HepG2 (cell line): ENCODE measurements at regions not wholly inside any gene's neighbourhood (a gene's known extent, or its start where the extent isn't known, plus 50 kb on each side); places are given as distances from the start of the nearest gene placed in this dataset.
A peak's percentile ranks its signal among the peaks of the same experiment; 100 is the strongest.

ENCODE experiments used
- ATAC-seq: fragments of 200-7000 bp; cut with Tn5 transposase; 3 replicates; pipeline ENCODE4 v1.9.1; 2020; ENCODE audit warnings: mild to moderate bottlenecking, moderate library complexity
- BruUV-seq: library from RNA; stranded (reverse); fragments of 400-500 nt; replicated peaks from 2 replicates; lab custom pipeline; 2021; lab: Mats Ljungman, UMichigan
- CTCF ChIA-PET: fragments of 300-600 bp; formaldehyde crosslinking; extraction: SDS; loops from one replicate; lab custom pipeline; 2021; ENCODE audit warnings: low total read pairs, inconsistent platforms, low intra/inter-chr PET ratio; lab: Yijun Ruan, JAX
- POLR2A ChIA-PET: fragments of 350-600 bp; sonication (Branson Sonifier 250); formaldehyde crosslinking; loops from one replicate; lab custom pipeline; 2020; ENCODE audit warnings: antibody characterized with exemption, inconsistent platforms; lab: Yijun Ruan, JAX
- DNase-seq: peaks from one replicate; pipeline ENCODE4 v3.0.0-alpha.2; 2015; ENCODE audit warnings: low spot score
- FAIRE-seq: peaks from 3 replicates; lab custom pipeline; 2011; peaks lifted over from hg19 to GRCh38; lab: Jason Lieb, UNC
- H2AFZ ChIP-seq: one replicate; pipeline ENCODE4 v1.6.1; 2011; ENCODE audit warnings: low read length, inconsistent platforms
- H3K27ac ChIP-seq: fragments of 300-600 bp; 3 replicates; pipeline ENCODE4 v1.8.0; 2011; ENCODE audit warnings: mixed run types, mild to moderate bottlenecking, mixed read lengths, low read length, inconsistent platforms; ENCODE audit not compliant: insufficient read depth; ENCODE audit errors: extremely low read length
- H3K27me3 ChIP-seq, 2 experiments: fragments of 200-600 bp in 1 of 2; 2 replicates in 1 of 2; 3 replicates in 1 of 2; pipeline versions ENCODE4 v1.6.0 to v1.8.0; 2011; ENCODE audit warnings: low read length in 2 of 2, mild to moderate bottlenecking in 2 of 2, moderate library complexity in 2 of 2, inconsistent platforms in 1 of 2; ENCODE audit not compliant: insufficient read depth in 2 of 2, control insufficient read depth in 1 of 2
- H3K36me3 ChIP-seq, 2 experiments: fragments of 200-600 bp in 1 of 2; replicated peaks in 1 of 2; 2 replicates in 1 of 2; 3 replicates in 1 of 2; pipeline versions ENCODE4 v1.5.1 to v1.8.0; 2011; ENCODE audit warnings: low read length in 2 of 2, inconsistent platforms in 1 of 2; ENCODE audit not compliant: insufficient read depth in 2 of 2, control insufficient read depth in 1 of 2
- H3K4me1 ChIP-seq: 2 replicates; pipeline ENCODE4 v1.5.1; 2012; ENCODE audit warnings: low read length, inconsistent platforms; ENCODE audit not compliant: insufficient read depth
- H3K4me2 ChIP-seq: 2 replicates; pipeline ENCODE4 v1.6.0; 2011; ENCODE audit warnings: low read depth, low read length, inconsistent platforms
- H3K4me3 ChIP-seq, 3 experiments: fragments of 200-600 bp in 1 of 3; sonication (generic), shearing (Covaris generic) in 1 of 3; replicated peaks in 1 of 3; 2 replicates each; pipeline ENCODE4 v1.5.1; 2011 to 2016; ENCODE audit warnings: low read length in 3 of 3, inconsistent platforms in 2 of 3, low read depth in 2 of 3, mild to moderate bottlenecking in 2 of 3, control low read depth in 1 of 3, mixed read lengths in 1 of 3; ENCODE audit not compliant: insufficient read depth in 1 of 3
- H3K79me2 ChIP-seq: one replicate; pipeline ENCODE4 v1.6.1; 2011; ENCODE audit warnings: low read length, inconsistent platforms; ENCODE audit not compliant: insufficient read depth
- H3K9ac ChIP-seq: 2 replicates; pipeline ENCODE4 v1.6.0; 2011; ENCODE audit warnings: mild to moderate bottlenecking, low read depth, low read length, inconsistent platforms; ENCODE audit not compliant: insufficient read depth
- H3K9me3 ChIP-seq: 2 replicates; pipeline ENCODE4 v1.5.1; 2012; ENCODE audit warnings: mild to moderate bottlenecking, low read length
- H4K20me1 ChIP-seq: 2 replicates; pipeline ENCODE4 v1.6.0; 2011; ENCODE audit warnings: inconsistent platforms, mild to moderate bottlenecking, low read length, moderate library complexity; ENCODE audit not compliant: insufficient read depth
- CEBPB ChIP-seq: IDR thresholded peaks from 2 replicates; pipeline ENCODE4 v1.6.1; 2011; ENCODE audit warnings: low read depth, low read length, improper control_type of control experiment, borderline replicate concordance
- GABPA ChIP-seq, 2 experiments: IDR thresholded peaks; 2 replicates each; pipeline ENCODE4 v1.6.1; 2011 to 2016; ENCODE audit warnings: low read depth in 2 of 2, low read length in 1 of 2, missing biosample characterization in 1 of 2, missing genetic modification characterization in 1 of 2
- ZNF17 ChIP-seq: sonication (generic); formaldehyde crosslinking; IDR thresholded peaks from 2 replicates; pipeline ENCODE4 v1.5.0; 2020; ENCODE audit warnings: mild to moderate bottlenecking, missing genetic modification reagents
- ZNF18 ChIP-seq: sonication (generic); formaldehyde crosslinking; IDR thresholded peaks from 2 replicates; pipeline ENCODE4 v1.8.0; 2022; ENCODE audit warnings: mild to moderate bottlenecking, missing genetic modification reagents; ENCODE audit not compliant: insufficient replicate concordance
- ZNF672 ChIP-seq: sonication (generic); formaldehyde crosslinking; IDR thresholded peaks from 2 replicates; pipeline ENCODE4 v1.8.1; 2022; ENCODE audit warnings: missing genetic modification reagents
- WGBS: methylation state at CpG from one replicate; pipeline ENCODE4 v1.1.6; 2017; ENCODE audit warnings: low lambda C conversion rate; 5-methylcytosine and 5-hydroxymethylcytosine counted together
- in situ Hi-C: cut with HindIII; loops from 2 replicates; pipeline ENCODE4 v1.10.0; 2017; ENCODE audit warnings: low pct_unique_long_range_greater_than_20kb; ENCODE audit not compliant: extremely low pct_ligation_motif_present
- intact Hi-C: fragments of 100-400 bp; cut with micrococcal nuclease; formaldehyde crosslinking; loops from one replicate; pipeline ENCODE4 v1.10.0; 2022; ENCODE audit not compliant: unreplicated experiment

- Histone ChIP-seq H3K4me3 (no peak overlapping the region), H3K4me1 (peaks cover 1% of the 10 kb centered on the region; the same call in 1 of the 2 replicates), H3K4me2 (no peak overlapping the region), H4K20me1 (no peaks in the 10 kb centered on the region), H3K9ac (no peak overlapping the region), H2AFZ (no peak overlapping the region), H3K79me2 (no peaks in the 10 kb centered on the region), H3K9me3 (no peaks in the 10 kb centered on the region), H3K36me3 (no peaks in the 10 kb centered on the region), H3K27ac (no peak overlapping the region), H3K27me3 (no peaks in the 10 kb centered on the region)
- FAIRE-seq (no peak), ATAC-seq (no peak), DNase-seq (no peak)
- in situ Hi-C loops (loop anchor here (25.0 kb wide), 1 partner anchor 1722 kb away; no protein-coding TSS in a partner anchor), intact Hi-C loops (loop anchor here (1.0 to 5.0 kb wide), 2 partner anchors 128 to 473 kb away; no protein-coding TSS in a partner anchor)
- ChIA-PET CTCF (interaction anchor here (2.0 to 2.1 kb wide), 2 partner anchors 471 to 673 kb away, joined by 12 read pairs; no protein-coding TSS in a partner anchor), POLR2A (no interaction called here)
- WGBS, result 41% methylated on average over 4 of the region's 4 CpGs
- TF ChIP-seq ZNF17 (CRISPR knock-in tag) (no peak), GABPA (IDR thresholded peaks at IDR 0.05; ENCODE audit: low read depth, low read length) (no peak), GABPA (CRISPR knock-in tag; IDR thresholded peaks at IDR 0.05; ENCODE audit: low read depth) (no peak), CEBPB (peak; percentile 57), ZNF672 (CRISPR knock-in tag) (no peak), ZNF18 (CRISPR knock-in tag) (no peak)
- BruUV-seq, result no TSS peak
Observed at GRCh38 chr11:128158860-128159259, 428.5 kb downstream of the ETS1 start.
